Adrenal gland (tissue), 9 donors: ENCODE measurements at regions not wholly inside any gene's neighbourhood (a gene's known extent, or its start where the extent isn't known, plus 50 kb on each side); places are given as distances from the start of the nearest gene placed in this dataset.
A peak's percentile ranks its signal among the peaks of the same experiment; 100 is the strongest.

Experiments
- DNase-seq, 7 donors: peaks; one replicate each; pipeline ENCODE4 v3.0.0-alpha.2; 2019 to 2020
- H3K27ac ChIP-seq, 5 donors: fragments of 200-600 bp; sonication (generic) in 4 of 5; 1 replicate in 3 of 5; 2 replicates in 2 of 5; pipeline versions ENCODE4 v1.5.1 to v1.8.0; 2016 to 2020; ENCODE audit warnings: mild to moderate bottlenecking in 1 of 5
- H3K27me3 ChIP-seq: fragments of 200-600 bp; 2 replicates; pipeline ENCODE4 v1.8.0; 2021
- H3K36me3 ChIP-seq, 2 donors: fragments of 200-600 bp; replicated peaks in 1 of 2; 1 replicate in 1 of 2; 2 replicates in 1 of 2; pipeline versions ENCODE4 v1.5.1 to v1.8.0; 2018 to 2022
- H3K4me1 ChIP-seq, 2 donors: fragments of 200-600 bp; replicated peaks in 1 of 2; 1 replicate in 1 of 2; 2 replicates in 1 of 2; pipeline versions ENCODE4 v1.5.1 to v1.8.0; 2018 to 2021
- H3K4me3 ChIP-seq, 4 donors: fragments of 200-600 bp; sonication (generic) in 3 of 4; one replicate each; pipeline ENCODE4 v1.5.1; 2016 to 2018
- H3K9me3 ChIP-seq, 3 donors: fragments of 200-600 bp; sonication (generic) in 1 of 3; replicated peaks in 1 of 3; 1 replicate in 2 of 3; 2 replicates in 1 of 3; pipeline versions ENCODE4 v1.5.1 to v1.8.0; 2016 to 2021
- POLR2A ChIP-seq, 2 donors: fragments of 450-650 bp; IDR thresholded peaks; one replicate each; pipeline ENCODE4 v1.6.1; 2017; ENCODE audit warnings: antibody characterized with exemption in 2 of 2, mild to moderate bottlenecking in 2 of 2, moderate library complexity in 1 of 2
- WGBS, 4 donors: extraction: QIAGEN DNeasy Blood & Tissue Kit in 2 of 4; methylation state at CpG; one replicate each; pipeline versions ENCODE4 v1.1.5 to v1.1.7; 2013 to 2017; 5-methylcytosine and 5-hydroxymethylcytosine counted together
- intact Hi-C, 2 donors: fragments of 100-400 bp; cut with DNase I; formaldehyde crosslinking; loops; one replicate each; pipeline versions ENCODE4 v1.14.1 to v1.15.0; 2022 to 2023
- TF ChIP-seq, protein P1 (sequence below), 6 experiments: fragments of 450-650 bp in 4 of 6; fragments of 200-600 bp in 2 of 6; sonication (generic) in 1 of 6; IDR thresholded peaks; 1 replicate in 5 of 6; 2 replicates in 1 of 6; pipeline versions ENCODE4 v1.5.1 to v1.8.0; 2016 to 2021; ENCODE audit warnings: antibody characterized with exemption in 6 of 6, mild to moderate bottlenecking in 2 of 6, moderate library complexity in 1 of 6
- donor health status: healthy with polysubstance abuse.
- donor health status: Bipolar disorder and iron deficiency.
- donor health status: DM: yes; HTN: yes; CAD: no.
- donor health status: DM: no; HTN: no; CAD: no.
- donor health status: DM: no; HTN: no; CAD: no.

DNA sequence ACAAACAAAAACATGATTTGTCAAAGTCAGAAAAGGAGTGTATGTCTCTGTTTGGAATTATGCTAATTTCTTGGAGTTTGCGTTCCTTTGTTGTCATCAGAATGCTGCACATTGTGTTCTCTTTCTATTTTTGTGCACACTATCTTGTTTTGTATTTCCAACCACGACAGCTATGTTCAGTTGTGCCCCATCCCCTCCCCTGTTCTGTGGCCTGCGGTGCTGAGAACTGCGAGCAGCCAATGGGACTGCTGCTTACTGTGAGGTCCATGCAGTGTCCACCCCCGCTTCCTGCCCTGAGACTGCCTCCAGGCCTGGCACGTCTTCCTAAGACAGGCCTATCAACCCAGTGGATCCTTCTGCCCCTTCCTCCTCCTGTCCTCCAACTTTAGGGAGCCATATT is 76.8 kb downstream of the PALM2AKAP2 start:
- no peaks in the 10 kb centered on the region for H3K4me1 ChIP-seq
- no peaks in the 10 kb centered on the region for H3K36me3 ChIP-seq
- H3K27me3 ChIP-seq, result no peaks in the 10 kb centered on the region
- 63 to 72% (median 69%) methylated on average over 6 of the region's 6 CpGs for WGBS, 4 donors
- peak overlapping the region in 2 of 5 donors; percentile 32 to 34 for H3K27ac ChIP-seq
- no peak for TF ChIP-seq POLR2A (IDR thresholded peaks at IDR 0.05)
- TF ChIP-seq, protein P1, sequence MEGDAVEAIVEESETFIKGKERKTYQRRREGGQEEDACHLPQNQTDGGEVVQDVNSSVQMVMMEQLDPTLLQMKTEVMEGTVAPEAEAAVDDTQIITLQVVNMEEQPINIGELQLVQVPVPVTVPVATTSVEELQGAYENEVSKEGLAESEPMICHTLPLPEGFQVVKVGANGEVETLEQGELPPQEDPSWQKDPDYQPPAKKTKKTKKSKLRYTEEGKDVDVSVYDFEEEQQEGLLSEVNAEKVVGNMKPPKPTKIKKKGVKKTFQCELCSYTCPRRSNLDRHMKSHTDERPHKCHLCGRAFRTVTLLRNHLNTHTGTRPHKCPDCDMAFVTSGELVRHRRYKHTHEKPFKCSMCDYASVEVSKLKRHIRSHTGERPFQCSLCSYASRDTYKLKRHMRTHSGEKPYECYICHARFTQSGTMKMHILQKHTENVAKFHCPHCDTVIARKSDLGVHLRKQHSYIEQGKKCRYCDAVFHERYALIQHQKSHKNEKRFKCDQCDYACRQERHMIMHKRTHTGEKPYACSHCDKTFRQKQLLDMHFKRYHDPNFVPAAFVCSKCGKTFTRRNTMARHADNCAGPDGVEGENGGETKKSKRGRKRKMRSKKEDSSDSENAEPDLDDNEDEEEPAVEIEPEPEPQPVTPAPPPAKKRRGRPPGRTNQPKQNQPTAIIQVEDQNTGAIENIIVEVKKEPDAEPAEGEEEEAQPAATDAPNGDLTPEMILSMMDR (IDR thresholded peaks at IDR 0.05), result no peak
- no peak overlapping the region for H3K4me3 ChIP-seq
- intact Hi-C loops, result no loop called here
- DNase-seq, result peak; percentile 19 to 75 (median 38)
- H3K9me3 ChIP-seq, result no peaks in the 10 kb centered on the region

DNA sequence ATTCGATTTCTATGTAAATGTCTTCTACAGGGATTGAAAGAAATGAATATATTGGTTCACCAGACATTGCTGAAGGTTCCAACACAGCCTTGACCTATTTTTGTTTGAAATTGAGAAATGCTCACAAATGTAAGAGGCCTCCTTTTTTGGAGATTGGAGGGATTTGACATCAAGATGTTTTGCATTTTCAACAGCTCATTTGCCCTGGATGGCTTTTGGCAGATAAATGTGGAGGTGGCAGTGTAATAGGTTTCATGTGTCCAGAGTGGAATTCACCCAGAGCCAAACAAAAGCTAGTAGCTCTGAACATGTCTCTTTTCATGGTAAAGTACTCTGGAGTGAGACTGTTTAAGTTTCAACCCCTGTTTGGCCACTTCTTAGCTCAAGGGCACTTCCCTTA is 77.3 kb downstream of the PALM2AKAP2 start:
- Histone ChIP-seq H3K4me3 (no peak overlapping the region), H3K36me3 (no peaks in the 10 kb centered on the region), H3K27me3 (no peaks in the 10 kb centered on the region), H3K4me1 (no peaks in the 10 kb centered on the region), H3K9me3 (no peaks in the 10 kb centered on the region), H3K27ac (peak overlapping the region in 2 of 5 donors; percentile 32 to 34)
- TF ChIP-seq, protein P1 (IDR thresholded peaks at IDR 0.05), result no peak
- intact Hi-C loops, result no loop called here
- DNase-seq, result no peak
- WGBS, 4 donors, result 69 to 91% (median 81%) methylated on average over 1 of the region's 1 CpG

DNA sequence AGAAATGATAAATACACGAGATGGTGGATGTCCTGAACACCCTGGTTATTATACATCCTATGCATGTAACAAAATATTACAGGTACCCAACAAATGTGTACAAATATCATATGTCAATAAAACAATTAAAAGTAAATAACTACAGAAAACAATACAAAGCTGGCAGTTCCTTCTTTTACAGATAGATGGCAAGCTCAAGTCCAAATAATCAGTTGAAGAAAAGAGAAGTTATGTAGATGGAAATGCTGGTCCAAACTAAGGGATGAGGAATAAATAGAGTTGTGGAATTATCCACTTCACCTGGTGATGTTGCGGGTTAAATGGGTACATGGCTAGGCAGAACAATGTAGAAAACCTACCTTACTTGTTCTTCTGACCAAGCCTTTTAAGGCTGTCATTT is 79.4 kb downstream of the PALM2AKAP2 start:
- DNase-seq, result no peak
- intact Hi-C loops, result no loop called here
- H3K9me3 ChIP-seq, result no peaks in the 10 kb centered on the region
- no peak overlapping the region for H3K27ac ChIP-seq
- 60 to 86% (median 85%) methylated on average over 2 of the region's 2 CpGs for WGBS, 4 donors
- H3K4me3 ChIP-seq, result no peak overlapping the region
- no peaks in the 10 kb centered on the region for H3K4me1 ChIP-seq
- H3K36me3 ChIP-seq, result no peaks in the 10 kb centered on the region
- TF ChIP-seq, protein P1 (IDR thresholded peaks at IDR 0.05), result peak in 3 of 6 experiments; percentile 11 to 23 (median 14)
- TF ChIP-seq POLR2A (IDR thresholded peaks at IDR 0.05), result no peak
- H3K27me3 ChIP-seq, result no peaks in the 10 kb centered on the region

DNA sequence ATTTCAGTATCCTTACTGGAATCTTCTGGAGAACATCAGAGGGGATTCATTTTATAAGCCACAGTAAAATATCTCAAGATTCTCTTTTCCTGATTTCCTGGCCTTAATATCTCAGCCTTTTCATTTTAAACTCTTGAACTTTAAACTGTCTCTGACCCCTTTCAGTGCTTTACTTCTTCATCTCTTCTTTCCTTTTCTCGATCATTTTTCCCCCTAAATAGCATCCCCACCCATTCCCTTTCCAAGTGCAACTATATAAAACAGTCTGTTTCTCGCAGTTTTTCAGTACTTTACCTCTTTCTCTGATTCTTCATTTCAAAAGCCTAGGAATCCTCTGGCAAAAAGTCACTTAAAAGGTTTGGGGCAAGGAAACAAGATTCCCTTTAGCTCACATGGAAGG is 80.5 kb downstream of the PALM2AKAP2 start:
- no peak for DNase-seq
- H3K4me3 ChIP-seq, result no peak overlapping the region
- no peaks in the 10 kb centered on the region for H3K36me3 ChIP-seq
- H3K9me3 ChIP-seq, result no peaks in the 10 kb centered on the region
- WGBS, 4 donors, result 59 to 65% (median 62%) methylated on average over 2 of the region's 2 CpGs
- H3K27ac ChIP-seq, result peak overlapping the region in 1 of 5 donors; percentile 37
- intact Hi-C loops, result no loop called here
- H3K27me3 ChIP-seq, result no peaks in the 10 kb centered on the region
- H3K4me1 ChIP-seq, result no peaks in the 10 kb centered on the region
- no peak for TF ChIP-seq POLR2A (IDR thresholded peaks at IDR 0.05)
- TF ChIP-seq, protein P1 (IDR thresholded peaks at IDR 0.05), result no peak
